NCI-H146 treated with DMSO at 0.1 percent for 48 hours (cell line): ENCODE measurements at regions not wholly inside any gene's neighbourhood (a gene's known extent, or its start where the extent isn't known, plus 50 kb on each side); places are given as distances from the start of the nearest gene placed in this dataset.

Experiments
- DNase-seq: peaks from one replicate; lab custom pipeline; 2025; ENCODE audit not compliant: unreplicated experiment; lab: John Stamatoyannopoulos, UW

DNA sequence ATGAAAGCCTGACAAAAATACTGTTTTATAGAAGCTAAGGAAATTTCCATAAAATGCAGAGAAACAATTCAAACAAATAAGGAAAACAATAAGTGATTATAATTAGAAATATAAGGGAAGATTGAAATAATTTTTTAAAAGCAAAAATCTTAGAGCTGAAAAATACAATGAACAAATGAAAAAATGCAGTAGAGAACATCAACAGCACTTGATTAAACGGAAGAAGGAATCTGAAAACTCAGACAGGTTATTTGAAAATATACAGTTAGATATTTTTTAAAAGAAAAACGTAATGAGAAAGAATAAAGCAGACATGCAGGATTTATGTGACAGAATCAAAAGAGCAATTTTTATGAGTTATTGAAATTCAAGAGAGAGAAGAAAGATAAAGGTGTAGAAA is 279.1 kb upstream of the MAGI2 start:
- no peak for DNase-seq

DNA sequence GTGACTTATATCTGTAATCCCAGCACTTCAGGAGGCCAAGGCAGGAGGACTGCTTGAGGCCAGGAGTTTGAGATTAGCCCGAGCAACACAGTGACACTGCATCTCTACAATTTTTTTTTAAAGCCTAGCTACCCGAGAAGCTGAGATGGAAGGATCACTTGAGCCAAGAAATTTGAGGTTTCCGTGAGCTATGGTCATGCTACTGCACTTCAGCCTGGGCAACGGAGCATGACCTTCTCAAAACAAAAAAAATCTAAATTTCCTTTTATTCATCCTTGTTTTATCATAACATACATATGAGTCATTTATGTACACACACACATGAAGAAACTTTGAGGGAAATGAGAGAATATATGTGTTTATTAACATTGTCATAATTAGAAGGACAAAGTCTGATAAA is 277.5 kb upstream of the MAGI2 start:
- DNase-seq, result no peak

DNA sequence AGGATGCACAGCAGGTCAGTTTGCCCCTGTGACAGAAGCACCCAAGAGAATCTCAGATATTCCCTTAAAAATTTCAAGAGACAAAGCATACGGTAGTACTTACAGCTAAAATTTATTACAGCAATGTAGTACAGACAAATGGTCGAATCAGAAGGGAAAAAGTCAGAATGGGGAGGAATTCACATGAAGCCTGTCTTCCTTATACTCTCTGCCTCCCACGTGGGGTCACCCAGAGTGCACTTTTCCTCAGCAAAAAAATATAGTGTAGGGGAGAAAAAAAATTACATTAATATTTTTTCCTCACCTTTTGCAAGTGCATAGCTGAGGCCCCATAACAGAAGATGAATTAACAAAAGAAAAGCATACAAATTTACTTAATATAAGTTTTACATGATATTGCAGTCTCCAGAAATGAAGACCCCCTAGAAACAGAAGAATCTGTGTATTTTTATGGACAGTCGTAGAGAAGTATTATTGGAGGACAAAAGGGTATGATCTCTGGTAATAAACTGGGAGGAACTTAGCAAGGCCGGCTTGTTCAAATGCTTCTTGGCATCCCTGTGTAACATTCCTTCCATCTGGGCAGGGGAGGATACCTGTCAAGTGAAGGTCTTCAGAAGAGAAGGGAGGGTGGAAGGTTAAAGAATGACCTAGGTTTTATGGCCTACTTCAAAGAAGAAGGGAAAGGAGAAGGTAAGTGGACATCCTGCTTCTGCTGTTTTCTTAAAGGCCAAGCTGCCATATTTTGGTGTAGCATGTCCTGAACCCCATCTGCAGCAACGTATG is 270.6 kb upstream of the MAGI2 start:
- no peak for DNase-seq

DNA sequence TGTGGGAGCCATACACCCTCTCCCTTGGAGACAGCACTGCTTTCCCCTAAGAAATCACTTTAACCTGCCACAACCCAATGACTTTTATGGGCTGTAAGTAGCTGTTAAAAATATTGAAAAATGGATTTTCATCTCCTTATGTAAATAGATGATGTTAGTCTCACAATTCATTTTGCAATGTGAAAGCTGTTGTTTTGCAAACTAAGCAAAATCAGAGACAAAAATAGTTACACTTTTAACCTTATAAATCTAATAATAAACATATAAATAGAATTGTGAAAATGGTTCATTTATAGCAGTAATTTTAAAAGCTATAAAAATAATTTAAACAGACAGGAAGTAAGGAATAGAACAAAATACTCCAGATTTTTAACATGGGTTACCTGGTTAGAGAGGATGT is 268.8 kb upstream of the MAGI2 start:
- DNase-seq, result no peak

DNA sequence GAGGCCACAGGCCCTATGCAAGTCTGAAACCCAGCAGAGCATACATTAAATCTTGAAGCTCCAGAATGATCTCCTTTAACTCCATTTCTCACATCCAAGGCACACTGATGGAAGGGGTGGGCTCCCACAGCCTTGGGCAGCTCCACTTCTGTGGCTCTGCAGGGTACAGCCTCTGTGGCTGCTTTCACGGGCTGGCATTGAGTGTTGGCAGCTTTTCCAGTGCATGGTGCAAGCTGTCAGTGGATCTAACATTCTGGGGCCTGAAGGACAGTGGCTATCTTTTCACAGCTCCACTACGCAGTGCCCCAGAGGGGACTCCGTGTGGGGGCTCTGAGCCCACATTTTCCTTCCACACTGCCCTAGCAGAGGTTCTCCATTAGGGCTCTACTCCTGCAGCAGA is 265.7 kb upstream of the MAGI2 start:
- no peak for DNase-seq

DNA sequence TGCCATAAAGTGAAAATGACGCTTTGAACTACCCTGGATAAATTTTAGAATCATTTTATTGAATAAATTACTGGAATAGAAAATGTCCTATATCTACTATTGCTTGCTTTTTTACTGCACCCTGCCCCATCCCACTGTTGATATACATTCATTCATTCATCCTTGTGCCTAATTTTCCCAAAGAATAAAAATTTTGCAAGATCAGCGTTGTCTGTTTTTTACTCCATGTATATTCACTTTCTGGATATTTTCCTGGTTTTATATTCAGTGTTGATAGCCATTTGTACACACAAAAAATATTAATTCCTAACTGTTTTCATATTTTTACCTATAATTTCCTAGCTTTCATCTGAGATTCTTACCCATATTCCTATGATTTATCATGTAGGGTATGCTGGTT is 262.9 kb upstream of the MAGI2 start:
- DNase-seq, result no peak

DNA sequence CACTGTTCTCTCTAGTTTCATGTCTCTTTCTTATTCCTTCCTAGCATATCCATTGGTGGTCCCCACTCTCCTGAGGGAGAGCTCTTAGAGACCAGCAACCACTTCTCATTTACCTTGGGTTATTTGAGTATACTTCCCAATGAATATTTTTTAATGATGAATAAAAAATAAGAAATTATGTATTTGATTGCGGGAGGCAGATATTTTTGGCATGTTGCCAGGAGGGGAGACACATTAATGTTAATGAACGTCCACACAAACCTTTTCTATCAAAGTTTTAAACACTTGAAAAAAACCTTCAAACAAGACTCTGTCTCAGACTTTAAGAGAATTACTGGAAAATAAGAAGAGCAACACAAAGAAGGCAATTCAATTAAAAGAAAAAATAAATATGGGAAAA is 260.6 kb upstream of the MAGI2 start:
- no peak for DNase-seq

DNA sequence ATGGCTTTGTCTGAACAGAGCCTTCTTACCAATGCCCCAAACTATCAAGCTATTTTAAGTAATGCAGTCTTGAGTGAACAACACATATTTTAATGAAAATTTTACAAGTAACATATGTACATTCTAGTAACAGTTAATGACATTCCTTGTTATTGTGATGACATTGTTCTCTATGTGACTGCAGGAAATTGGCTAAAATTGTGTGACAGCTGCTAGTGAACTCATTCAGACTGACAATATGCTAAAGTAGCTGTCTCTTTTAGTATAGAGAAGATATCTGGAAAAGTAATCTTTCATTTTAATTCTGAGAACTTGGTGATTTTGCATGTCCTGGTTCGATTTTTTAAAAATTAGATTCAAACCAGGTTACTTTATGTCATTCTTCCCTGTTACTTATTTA is 259.8 kb upstream of the MAGI2 start:
- DNase-seq, result no peak

DNA sequence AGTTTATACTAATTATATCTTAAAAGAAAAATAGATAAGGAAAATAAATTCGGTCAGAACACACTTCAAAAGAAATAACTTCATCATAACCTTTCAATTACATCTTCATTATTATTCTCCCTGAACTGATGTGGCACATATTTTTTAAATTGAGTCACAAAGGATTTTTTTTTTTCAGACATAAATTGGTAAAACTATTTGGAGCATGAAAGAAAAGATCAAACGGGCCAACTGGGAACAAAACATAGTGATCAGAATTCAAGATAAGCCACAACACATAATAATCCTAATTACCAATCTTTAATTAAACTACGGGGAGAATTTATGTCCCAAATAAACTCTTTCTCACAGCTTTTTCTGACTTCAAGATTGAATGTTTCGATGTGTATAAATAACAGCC is 258.2 kb upstream of the MAGI2 start:
- DNase-seq, result no peak

DNA sequence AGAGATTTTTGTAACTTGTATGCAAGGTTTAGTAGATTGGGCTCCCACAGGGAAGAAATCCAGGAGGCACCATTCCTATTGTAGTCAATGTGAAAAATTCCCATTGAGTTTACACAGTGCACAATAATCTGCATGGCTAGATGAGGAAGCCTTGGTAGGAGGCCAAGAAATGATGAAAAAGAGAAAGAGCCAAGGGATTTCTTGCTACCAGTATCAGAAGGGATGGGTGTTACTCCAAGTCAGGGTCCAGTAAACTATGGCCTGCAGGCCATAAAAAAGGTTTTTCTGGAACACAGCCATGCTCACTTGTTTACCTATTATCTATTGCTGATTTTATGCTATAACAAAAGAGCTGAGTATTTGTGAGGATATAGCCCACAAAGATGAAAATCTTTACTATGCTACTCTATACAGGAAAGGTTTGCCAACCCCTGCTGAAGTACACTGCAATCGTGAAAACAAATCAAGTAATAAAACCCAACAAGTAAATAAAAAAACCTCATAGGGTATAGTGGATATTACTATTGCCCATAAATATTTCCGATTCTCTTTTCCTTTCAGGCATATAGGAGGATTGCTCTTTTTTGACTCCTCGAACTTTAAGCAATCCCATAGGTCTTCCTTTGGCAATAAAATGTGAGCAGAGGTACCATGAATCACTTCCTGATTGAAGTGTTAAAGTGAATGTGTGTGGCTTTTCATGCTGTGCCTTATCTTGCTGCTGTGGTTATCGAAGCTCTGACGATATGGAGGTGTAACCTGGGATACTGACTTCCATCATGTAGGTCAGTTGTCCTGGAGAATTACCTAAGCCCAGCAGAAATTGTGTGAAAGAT is 256.3 kb upstream of the MAGI2 start:
- DNase-seq, result no peak

DNA sequence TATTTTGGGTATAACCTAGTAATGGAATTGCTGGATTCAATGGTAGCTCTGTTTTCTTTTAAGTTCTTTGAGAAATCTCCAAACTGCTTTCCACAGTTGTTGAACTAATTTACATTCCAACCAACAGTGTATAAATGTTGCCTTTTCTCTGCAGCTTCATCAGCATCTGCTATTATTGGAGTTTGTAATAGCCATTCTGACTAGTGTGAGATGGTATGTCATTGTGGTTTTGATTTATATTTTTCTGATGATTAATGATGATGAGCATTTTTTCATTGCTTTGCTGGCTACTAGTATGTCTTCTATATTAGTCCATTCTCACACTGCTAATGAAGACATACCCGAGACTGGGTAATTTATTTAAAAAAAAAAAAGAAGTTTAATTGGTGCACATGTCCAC is 248.6 kb upstream of the MAGI2 start:
- no peak for DNase-seq

DNA sequence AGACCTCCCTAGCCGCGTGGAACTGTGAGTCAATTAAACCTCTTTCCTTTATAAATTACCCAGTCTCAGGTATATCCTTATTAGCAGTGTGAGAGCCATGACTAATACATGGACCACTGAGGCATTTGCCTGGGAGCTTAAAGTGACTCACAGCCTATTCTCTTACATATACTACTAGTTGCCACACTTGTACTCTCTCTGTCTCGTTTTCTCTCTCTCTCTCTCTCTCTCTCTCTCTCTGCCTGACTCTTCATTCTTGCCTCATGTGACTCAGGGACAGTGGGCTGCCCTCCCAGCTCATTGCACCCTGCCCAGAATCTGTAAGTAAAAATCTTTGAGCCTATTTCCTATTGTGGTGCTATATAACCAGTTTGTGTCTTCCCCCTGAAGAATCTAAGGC is 238.5 kb upstream of the MAGI2 start:
- DNase-seq, result no peak

DNA sequence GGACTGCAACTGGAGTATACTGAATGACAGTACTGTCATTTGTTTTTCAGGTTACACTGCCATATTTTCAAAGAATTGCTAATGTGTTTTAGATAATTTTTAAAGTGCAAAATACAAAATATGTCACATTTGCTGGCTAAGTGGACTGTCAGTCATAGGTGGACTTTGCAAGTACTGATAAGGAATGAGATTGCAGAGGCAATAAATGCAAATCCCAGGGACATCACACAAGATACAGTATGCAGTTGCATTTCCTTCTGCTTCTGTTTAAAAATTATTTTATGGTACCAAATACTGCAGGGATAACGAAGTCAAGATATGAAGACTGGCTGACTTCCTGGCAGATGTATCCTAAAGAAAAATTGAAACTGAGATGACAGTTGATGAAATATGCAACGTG is 237.6 kb upstream of the MAGI2 start:
- no peak for DNase-seq

DNA sequence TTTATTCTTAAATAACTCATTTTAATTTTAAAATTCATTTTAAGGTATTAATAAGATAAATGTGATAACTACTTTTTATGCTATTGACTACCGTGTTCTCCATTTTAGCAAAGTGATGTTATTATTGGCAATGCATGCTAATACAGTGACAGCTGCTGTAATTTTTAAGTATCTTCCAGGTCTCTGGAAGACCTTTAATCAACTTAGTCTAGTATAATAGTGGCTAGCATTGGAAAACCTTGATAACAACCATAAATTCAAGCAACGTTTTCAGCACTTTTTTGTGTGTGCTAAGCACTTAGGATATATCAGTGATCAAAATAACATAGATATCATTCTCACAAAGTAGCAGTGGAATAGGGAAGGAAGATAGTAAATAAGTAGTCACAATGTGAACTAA is 230.9 kb upstream of the MAGI2 start:
- no peak for DNase-seq

DNA sequence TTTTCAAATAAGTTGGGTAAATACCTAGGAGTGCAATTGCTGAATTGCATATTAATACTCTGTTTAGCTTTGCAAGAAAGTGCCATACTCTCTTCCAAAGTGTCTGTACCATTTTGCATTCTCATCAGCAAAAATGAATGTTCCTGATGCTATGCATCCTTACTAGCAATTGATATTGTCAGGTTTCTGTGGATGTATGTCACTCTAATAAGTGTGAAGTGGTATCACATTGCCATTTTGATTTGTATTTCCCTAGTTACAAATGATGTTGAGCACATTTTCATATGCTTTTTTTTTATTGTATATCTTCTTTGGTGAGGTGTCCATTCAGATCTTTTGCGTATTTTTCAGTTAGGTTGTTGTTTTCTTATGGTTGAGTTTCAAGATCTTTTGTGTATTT is 230.4 kb upstream of the MAGI2 start:
- DNase-seq, result no peak

DNA sequence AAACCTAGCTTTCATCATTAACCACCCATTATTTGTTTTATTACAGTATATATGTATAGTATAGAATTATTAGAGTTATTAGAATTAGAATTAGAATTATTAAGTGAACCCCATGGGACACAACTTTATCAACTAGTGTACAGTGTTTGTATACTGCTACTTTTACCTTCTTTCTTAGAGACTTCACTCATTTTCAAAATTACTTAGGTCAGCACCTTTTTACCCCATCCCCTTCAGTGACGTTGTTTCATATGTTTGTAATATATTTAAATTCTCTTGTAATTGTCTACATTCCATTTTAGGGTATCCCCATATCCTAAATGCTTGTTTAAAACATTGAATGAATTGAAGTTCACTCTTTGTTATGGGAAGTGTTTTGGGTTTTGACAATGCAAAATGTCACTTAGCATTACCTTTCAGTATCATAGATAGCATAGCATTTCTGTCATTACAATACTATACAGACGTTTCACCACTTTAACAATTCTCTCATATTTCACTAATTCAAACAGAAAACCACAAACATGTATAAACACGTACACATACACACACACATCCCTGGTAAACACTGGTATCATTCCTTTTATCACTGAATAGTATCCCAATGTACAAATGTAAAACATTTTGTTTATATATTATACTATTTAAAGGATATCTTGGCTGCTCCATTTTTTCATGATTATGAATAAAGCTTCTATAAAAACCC is 229.9 kb upstream of the MAGI2 start:
- DNase-seq, result no peak

DNA sequence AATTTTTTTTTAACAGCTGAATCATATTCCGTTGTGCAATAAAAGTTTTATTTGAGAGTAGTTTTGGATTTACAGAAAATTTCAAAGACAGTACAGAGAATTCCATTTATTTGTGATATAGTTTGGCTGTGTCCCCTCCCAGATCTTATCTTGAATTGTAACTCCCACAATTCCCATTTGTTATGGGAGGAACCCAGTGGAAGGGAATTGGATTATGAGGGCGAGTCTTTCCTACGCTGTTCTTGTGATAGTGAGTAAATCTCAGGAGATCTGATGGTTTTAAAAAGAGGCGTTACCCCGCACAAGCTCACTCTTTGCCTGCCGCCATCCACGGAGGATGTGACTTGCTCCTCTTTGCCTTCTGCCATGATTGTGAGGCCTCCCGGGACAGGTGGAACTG is 228.0 kb upstream of the MAGI2 start:
- DNase-seq, result no peak

DNA sequence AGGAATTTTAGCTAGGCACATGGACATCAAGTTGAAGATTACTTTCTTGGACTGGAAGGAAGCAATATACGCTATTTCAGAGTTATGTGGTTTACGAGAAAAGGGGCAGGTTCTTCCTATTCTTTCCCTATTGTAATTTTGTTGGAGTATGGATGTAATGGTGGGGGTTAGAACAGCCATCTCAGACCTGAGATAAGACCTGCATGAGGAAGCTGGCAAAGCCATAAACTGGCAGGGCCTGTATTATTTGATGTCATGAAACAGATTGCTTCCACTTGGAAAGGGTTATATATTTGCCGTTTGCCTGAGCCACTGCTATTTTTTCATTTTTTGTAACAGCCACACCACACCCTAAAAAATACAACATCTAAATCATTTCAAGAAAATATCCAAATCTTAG is 220.5 kb upstream of the MAGI2 start:
- DNase-seq, result no peak

DNA sequence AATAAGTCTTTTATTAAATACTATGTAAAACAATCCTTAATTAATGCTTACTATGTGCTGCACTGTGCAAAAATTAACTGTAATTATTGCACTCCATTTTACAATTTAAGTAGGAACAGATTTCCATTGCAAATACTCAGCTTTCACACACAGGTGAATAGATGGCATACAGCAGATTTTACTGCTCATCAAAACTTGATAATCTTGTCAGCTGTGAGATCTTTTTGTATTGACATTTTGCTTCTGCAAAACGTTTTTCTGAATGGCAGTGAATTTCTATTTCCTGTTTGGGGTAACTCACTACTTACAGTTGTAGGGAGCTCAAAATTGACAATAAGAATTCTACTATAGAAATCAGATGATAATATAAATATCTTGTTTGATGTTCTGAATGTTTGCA is 220.0 kb upstream of the MAGI2 start:
- no peak for DNase-seq

DNA sequence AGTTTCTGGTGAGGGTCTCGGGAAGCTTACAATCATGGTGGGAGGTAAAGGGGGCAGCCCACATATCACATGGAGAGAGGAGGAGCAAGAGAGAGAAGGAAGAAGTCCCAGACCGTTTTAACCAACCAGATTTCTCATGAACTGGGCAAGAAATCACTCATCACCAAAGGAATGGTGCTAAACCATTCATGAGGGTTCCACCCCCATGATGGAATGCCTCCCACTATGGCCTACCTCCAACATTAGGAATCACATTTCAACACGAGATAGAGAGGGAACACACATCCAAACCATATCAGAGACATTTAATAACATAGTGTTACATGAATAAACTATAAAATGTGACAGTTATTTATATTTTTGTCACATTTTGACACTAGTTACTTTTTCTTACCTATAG is 214.8 kb upstream of the MAGI2 start:
- DNase-seq, result no peak

DNA sequence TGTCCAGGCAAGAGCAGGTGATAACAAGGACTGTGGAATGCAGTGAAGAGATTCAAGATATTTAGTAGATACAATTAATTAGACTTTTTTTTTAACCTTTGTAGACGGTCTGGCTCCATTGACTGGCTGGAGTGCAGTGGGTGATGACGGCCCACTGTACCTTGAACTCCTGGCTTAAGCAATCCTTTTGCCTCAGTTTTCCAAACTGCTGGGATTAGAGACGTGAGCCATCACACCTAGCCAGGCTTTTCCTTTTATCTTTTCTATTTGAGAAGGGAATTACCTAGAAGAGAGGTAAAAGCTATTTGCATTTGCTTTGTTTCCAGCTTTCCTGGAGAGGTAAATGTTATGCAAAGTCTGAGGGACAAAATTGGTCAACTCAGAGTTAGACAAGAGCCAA is 213.0 kb upstream of the MAGI2 start:
- no peak for DNase-seq
